Activated naive CD8-positive, alpha-beta T cell treated with anti-CD3 and anti-CD28 coated beads, Interleukin-2, amount 50 U/mL, for 16 hours (primary cell): ENCODE measurements at regions not wholly inside any gene's neighbourhood (a gene's known extent, or its start where the extent isn't known, plus 50 kb on each side); places are given as distances from the start of the nearest gene placed in this dataset.
"Not testable (repeated sequence)": the region's sequence is repeated elsewhere in the genome, so short reads cannot be mapped to it uniquely, and the experiment has no call there.

Experiments used
- DNase-seq: peaks from one replicate; pipeline ENCODE4 v3.0.0-alpha.2; 2020; ENCODE audit warnings: low read depth, low spot score

DNA sequence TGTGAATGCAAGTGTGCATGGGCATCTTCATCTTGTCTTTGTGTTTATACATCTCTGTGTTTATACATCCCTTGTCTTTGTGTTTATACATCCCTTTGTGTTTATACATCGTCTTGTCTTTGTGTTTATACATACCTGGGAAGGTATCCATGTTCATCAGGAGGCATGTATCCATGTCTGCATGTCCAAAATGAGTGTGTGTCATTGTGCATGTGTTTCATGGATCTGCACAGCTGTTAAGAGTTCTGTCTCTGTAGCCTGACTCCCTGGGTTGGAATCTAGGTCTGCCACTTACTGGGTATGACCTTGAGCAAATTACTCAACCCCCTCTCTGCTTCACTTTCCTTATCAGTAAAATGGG, 50.1 kb upstream of the SIRPA start:
- no peak for DNase-seq

DNA sequence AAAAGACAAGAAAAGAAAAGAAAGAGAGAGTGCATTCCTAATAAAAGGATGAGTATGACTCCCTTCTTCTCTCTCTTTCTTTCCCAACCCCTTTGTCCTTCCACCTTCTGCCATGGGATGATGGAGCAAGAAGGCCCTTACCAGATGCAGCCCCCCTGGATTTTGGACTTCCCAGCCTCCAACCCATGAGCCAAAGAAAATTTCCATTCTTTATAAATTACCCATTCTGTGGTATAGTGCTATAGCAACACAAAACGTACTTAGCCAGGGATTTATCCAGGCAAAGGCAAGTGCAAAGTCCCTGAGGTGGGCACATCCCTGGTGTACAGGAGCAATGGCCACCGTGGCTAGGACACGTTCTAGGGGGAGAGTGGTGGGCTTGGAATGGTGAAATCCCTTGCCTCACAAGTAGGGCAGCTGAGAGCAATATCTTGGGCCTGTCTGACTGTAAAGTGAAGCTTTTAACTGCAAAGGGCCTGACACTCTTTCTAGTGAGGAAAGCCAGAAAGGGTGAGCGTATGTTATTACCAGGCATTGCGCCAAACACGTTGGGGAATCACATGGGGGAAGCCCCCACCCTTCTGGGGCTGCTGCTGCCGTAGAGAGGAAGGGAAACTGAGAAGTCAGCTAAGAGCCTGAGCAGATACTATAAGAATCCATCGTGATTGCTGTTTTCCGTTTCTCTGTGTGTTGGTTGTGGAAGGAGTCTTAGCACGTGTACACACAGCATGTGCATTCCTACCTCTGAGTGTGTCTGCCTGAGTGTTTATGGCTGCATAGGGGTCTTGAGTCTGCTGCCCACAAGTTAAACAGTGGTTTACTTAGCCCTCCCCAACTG, 50.7 kb upstream of the SIRPA start:
- no peak for DNase-seq

DNA sequence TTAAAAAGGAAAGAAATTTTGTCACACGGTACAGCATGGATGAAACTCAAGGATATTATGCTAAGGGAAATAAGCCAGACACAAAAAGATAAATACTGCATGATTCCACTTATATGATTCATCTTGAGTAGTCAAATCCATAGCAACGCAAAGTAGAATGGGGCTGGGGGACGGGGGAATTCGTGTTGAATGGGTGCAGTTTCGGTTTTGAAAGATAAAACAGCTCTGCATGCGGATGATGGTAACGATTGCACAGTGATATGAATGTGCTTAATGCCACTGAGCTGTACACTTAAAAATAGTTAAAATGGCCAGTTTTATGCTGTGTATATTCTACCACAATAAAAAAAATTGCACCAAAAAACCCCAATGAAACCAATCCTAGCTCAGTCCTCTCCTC, 52.9 kb upstream of the SIRPA start:
- no peak for DNase-seq

- no peak for DNase-seq
These were observed 53.6 kb upstream of the SIRPA start for GRCh38 chr20:1841554-1842140.

DNA sequence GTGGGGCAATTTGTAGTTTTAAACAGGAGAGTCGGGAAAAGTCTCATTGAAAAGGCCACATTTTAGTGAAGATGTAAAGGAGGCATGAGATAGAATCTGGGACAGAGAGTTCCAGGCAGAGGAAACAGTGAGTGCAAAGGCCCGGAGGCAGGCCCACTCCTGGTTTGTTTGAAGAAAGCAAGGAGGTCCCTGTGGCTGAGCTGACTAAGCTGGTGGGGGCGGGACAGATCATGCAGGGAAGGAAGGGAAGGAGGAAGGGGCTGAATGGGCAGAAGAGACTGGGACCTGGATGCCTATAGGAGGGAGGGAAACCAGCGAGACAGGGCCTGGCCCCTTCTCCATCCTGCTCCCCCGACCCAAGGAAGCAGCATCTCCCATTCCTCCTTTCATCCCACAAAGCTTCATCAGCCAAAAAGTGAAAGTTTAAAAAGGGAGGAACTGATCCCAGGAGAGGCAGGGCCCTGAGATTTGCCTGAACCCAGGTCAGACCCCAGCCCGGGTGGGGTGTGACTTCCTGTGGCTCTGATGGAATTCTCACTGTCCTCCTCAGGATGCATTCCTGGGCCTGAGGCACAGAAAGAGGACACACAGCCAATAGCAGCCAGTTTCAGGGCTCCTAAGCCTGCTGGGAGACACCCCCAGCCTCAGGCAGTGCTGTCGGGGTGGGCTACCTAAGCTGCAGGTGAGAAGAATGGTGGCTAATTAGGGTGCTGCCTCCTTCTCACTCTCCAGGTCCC, 54.2 kb upstream of the SIRPA start:
- DNase-seq = no peak

DNA sequence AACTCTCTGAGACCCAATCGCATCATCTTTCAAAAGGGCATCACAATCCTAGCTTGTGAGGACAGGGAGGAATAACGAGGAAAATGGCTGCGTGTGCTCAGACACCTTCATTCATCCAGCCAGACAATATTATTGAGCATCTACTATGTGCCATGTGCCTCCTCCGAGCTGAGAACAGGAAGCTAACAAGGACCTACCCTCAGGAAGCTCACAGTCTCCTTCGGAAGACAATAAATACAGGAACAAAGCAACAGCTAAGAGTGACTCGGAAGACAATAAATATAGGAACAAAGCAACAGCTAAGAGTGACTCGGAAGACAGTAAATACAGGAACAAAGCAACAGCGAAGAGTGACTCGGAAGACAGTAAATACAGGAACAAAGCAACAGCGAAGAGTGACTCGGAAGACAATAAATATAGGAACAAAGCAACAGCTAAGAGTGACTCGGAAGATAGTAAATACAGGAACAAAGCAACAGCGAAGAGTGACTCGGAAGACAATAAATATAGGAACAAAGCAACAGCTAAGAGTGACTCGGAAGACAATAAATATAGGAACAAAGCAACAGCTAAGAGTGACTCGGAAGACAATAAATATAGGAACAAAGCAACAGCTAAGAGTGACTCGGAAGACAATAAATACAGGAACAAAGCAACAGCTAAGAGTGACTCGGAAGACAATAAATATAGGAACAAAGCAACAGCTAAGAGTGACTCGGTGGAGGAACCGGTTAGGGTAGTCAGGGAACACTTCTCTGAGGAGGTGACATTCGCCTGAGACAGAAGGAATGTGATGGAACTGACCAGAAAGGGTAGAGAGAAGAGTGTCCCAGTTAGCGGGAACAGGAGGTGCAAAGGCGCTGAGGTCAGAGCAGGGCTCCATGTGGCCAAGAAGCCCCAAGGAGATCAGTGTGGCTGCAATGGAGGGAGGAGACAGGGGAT, 55.6 kb upstream of the SIRPA start:
- not testable (repeated sequence) for DNase-seq

GRCh38 chr20:1838556-1839279, 56.5 kb upstream of the SIRPA start:
- no peak for DNase-seq

- DNase-seq = no peak
These were observed 59.8 kb upstream of the SIRPA start for GRCh38 chr20:1835186-1836035.

- no peak for DNase-seq
These were observed 61.2 kb upstream of the SIRPA start for GRCh38 chr20:1833728-1834726.

- no peak for DNase-seq
These were observed 62.0 kb upstream of the SIRPA start for GRCh38 chr20:1833216-1833615.

- no peak for DNase-seq
These were observed 62.6 kb upstream of the SIRPA start for GRCh38 chr20:1832634-1833033.

DNA sequence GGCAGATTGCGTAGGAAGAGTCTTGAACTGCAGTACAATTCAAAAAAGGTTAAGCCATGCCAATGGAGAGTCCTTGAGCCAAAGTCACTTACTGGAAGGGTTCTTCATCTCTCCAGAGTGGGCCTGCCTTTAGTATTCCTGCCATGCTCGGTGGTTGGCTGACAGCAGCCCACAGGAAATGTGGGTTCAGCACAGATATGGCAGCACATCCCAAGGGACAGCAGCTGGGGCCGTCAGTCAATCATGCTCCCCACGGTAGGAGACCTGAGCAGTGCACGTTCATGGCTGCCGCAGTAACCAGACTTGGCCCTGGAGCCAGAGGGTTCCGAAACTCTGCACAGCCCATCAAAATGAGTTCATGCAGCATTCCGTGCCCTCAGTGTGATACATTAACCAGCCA, 63.6 kb upstream of the SIRPA start:
- DNase-seq = no peak

DNA sequence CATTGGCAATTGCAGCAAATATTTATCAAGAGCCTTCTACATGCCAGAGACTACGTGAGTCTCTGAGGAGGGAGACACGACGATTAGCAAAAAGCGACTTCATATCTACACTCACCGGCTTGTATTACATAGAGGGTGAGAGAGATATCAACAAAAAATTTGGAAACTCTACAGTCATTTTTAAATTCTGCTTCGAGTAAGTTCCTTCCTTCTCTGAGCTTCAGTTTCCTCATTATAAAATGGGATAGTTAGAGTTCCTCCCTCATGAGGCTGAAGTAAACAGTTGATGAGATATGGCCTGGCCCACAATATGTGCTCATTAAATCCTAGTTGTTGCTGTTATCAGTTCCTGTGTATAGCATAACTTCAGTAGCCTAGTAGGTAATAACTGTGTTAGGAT, 64.1 kb upstream of the SIRPA start:
- DNase-seq = no peak

- no peak for DNase-seq
These were observed 65.0 kb upstream of the SIRPA start for GRCh38 chr20:1830240-1830639.

DNA sequence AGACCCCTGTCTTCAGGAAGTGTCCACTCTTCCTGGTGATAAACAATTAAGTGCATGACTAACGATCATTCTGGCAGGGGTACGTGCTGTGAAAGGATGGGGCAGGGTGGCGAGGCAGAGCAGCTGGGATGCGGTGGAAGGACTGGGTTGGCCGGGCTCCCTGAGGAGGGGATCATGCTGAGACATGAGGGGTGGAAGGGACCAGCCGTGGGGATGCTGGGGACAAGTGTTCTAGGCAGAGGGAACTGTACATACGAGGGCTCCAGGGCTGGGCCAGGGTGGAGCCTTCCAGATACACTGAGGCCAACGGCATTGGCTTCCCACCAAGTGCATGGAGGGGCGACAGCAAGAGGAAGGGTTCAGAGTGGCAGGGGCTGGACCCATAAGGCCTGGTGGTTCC, 65.7 kb upstream of the SIRPA start:
- DNase-seq = no peak

DNA sequence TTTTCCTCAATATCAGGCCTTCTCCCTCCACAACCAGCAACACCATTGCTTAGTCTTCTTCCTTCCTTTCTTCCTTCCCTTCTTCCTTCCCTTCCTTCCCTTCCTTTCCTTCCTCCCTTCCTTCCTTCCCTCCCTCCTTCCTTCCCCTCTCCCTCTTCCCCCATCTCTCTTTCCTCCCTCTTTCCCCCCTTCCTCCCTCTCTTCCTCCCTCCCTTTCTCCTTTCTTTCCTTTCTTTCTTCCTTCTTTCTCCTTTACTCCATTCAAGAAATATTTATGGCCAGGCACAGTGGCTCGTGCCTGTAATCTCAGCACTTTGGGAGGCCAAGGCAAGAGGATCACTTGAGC, 66.4 kb upstream of the SIRPA start:
- DNase-seq = no peak

GRCh38 chr20:1827974-1828785, 67.0 kb upstream of the SIRPA start:
- no peak for DNase-seq

DNA sequence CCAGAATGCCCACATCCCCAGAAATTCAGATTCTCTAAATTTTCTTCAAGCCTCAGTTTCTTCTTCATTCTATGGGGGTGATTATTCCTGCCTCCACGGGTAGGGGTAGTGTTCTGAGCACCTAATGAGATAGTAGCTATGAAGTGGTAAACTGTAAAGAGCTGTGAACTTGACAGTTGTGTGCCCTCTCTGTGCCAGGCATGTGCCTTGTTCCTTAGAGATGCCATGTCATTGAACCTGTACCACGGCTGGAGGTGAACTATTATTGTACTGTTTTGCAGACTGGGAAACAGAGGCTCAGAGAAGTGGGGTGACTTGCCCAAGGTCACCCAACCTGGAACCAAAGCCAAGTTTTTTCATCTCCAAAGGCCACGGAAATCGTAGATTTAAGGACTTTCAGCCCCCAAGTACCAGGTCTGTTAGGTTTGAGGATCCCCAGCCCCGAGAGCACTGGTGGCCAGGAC, 67.7 kb upstream of the SIRPA start:
- DNase-seq = no peak
